ENCODE measurements at regions not wholly inside any gene's neighbourhood (a gene's known extent, or its start where the extent isn't known, plus 50 kb on each side); places are given as distances from the start of the nearest gene placed in this dataset.
A peak's percentile ranks its signal among the peaks of the same experiment; 100 is the strongest.

GRCh38 chr15:80308002-80308401, 56.0 kb upstream of the CTXND1 start:
- DNase-seq (ENCODE audit: low spot score) = no peak

DNA sequence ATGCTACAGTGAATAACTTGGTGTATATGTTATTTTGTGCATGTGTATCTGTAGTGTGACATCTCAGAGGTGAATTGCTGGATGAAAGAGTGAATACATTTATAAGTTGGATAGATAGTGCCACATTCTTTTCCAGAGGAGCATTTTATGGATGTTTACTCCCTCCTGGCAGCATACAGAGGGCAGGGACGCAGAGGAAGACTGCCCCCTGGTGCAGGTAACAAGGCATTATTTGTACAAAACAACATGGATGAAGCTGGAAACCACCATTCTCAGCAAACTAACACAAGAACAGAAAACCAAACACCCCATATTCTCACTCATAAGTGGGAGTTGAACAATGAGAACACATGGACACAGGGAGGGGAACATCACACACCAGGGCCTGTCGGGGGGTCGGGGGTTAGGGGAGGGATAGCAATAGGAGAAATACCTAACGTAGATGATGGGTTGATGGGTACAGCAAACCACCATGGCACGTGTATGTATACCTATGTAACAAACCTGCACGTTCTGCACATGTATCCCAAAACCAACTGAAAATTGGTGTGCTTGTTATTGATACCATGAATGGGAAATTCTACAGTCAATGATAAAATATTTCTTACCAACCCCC, 57.9 kb upstream of the CTXND1 start:
- DNase-seq (ENCODE audit: low spot score) = no peak

DNA sequence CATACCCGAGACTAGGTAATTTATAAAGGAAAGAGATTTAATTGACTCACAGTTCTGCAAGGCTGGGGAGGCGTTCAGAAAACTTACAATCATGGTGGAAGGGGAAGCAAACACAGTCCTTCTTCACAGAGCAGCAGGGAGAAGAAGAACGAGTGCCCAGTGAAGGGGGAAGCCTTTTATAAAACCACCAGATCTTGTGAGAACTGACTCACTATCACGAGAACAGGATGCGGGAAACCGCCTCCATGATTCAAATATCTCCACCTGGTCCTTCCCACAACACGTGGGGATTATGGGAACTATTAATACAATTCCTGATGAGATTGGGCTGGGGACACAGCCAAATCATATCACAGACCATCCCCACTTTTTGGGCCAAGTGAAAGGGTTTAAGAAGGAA, 58.8 kb upstream of the CTXND1 start:
- no peak for DNase-seq (ENCODE audit: low spot score)

DNA sequence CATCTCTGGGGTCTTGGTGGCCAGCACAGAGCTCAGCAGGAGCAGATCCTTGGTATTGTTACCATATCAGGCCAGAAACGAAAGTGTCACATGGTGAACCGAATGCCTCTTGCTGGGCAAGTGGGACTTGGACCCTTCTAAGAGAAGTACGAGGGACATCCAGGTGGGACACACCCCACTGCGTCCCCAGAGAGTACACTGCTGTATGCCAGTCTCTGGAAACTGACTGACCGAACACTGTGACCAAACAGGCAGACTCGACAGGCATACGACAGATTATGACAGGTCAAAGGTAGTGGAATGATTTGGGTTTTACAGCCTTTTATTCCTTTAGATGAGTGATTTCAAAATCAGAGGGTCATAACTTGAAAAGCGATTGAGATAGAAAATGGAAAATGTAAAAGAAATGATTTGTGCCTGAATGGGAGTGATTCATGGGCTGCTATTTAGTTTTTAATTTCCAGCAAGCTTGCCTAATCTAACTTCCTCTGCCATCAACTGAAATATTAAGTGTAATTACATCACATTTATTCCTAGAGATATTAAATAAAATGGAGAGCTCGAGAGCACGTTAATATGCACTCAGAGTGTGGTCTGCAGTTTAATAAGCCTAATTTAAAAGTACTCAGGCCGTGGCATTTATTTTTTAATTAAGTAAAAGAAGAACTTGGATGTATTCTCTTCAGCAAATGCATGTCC, 63.4 kb upstream of the CTXND1 start:
- DNase-seq (ENCODE audit: low spot score) = no peak

- DNase-seq (ENCODE audit: low spot score) = no peak
Measured at GRCh38 chr15:80317389-80318182, 65.6 kb upstream of the CTXND1 start.

DNA sequence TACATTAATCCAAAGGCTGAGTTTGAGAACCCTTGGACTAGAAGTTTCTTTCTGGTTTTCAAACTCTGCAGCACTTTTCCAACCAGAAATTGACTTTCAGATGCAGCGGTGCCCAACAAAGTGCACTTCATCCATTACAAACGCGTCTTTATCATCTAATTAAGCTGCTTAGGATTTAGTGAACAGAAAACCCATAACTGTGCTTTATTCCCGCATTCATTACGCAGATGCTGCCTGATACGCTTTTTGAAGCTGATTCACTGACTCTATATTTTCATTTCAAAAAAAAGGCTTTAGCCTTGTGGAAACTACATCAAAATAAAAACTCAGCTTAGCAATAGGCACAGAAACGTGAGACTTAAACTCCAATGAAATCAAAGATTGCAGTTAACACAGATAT, 69.8 kb upstream of the CTXND1 start:
- no peak for DNase-seq (ENCODE audit: low spot score)

DNA sequence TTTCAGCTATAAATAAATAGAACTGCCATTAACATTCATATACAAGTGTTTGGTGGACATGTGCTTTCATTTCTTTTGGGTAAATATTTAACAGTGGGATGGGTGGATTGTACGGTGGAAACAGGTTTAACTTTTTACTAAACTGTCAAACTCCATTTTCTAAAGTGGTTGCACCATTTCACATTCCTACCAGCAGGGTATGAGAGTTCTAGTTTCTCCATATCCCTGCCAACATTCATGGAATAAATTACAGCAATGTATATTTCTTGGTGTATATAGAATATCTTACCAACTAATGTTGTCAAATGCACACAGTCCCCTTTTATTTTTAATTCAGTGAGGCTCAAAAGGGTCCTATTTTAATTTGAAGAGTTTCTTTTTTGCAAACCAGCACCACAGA, 71.3 kb upstream of the CTXND1 start:
- DNase-seq (ENCODE audit: low spot score) = no peak

- no peak for DNase-seq (ENCODE audit: low spot score)
Measured at GRCh38 chr15:80324545-80325080, 72.6 kb upstream of the CTXND1 start.

GRCh38 chr15:80325206-80325605, 73.2 kb upstream of the CTXND1 start:
- DNase-seq (ENCODE audit: low spot score) = no peak

GRCh38 chr15:80326270-80326669, 74.3 kb upstream of the CTXND1 start:
- DNase-seq (ENCODE audit: low spot score) = no peak

DNA sequence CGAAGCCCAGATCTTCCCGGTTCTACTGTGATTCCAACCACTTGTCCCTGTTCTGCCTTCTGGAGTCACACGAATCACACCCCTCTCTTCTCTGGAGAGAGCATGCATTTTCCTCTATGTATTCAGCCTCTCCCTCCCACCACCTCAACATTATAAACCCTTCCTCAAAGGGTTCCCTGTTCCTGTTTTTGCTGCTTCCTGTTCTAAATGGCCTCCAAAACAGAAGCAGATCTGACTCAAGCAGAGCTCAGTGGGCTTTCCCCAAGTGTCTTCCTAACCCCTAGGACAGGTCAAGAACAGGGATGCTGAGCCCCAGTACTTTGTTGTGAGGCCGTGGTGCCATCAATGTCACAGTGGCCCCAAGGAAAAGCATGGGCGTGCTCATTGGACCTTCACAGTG, 75.7 kb upstream of the ARNT2 start:
- DNase-seq (ENCODE audit: low spot score) = no peak

GRCh38 chr15:80331886-80332406, 72.2 kb upstream of the ARNT2 start:
- DNase-seq (ENCODE audit: low spot score) = no peak

- DNase-seq (ENCODE audit: low spot score) = no peak
Measured at GRCh38 chr15:80333261-80333660, 70.9 kb upstream of the ARNT2 start.

DNA sequence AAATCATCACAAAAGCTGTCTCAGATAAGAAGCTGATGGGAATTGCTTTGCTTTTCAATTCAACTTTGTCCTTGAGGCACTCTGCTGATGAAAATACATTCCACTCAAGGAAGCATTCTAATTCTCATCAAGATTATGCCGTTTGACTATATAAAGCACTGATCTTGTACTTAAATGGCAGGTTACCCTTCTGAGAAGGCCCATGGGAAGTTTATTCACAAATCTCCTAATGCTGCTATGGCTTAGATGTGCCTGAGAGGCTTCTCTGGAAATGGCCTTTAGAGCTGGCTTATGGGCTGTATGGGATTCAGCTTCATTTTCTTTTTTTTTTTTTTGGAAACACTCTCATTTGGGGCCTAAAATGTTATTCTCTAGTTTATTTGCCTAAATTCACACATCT, 69.7 kb upstream of the ARNT2 start:
- no peak for DNase-seq (ENCODE audit: low spot score)

GRCh38 chr15:80339601-80340000, 64.6 kb upstream of the ARNT2 start:
- no peak for DNase-seq (ENCODE audit: low spot score)

GRCh38 chr15:80342148-80342547, 62.0 kb upstream of the ARNT2 start:
- no peak for DNase-seq (ENCODE audit: low spot score)

DNA sequence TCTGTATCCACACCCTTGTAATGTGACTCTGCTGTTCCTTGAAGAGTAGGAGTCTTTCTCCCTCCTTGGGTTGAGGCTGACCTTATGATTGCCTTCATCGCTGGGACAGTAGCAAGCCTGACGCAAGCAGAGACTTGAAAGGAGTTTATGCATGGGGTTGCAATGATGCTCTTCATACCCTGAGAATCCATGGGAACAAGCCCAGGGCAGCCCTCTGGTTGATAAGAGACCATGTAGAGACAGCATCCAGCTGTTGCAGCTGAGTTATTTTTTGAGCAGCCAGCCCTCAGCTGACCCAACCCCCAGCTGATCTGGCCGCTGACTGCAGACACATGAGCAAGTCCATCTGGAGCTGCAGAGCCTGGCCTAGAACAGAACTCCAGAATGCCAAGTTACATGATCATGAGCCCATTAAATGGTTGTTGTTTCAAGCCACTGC, 60.6 kb upstream of the ARNT2 start:
- peak; percentile 69 for DNase-seq (ENCODE audit: low spot score)

DNA sequence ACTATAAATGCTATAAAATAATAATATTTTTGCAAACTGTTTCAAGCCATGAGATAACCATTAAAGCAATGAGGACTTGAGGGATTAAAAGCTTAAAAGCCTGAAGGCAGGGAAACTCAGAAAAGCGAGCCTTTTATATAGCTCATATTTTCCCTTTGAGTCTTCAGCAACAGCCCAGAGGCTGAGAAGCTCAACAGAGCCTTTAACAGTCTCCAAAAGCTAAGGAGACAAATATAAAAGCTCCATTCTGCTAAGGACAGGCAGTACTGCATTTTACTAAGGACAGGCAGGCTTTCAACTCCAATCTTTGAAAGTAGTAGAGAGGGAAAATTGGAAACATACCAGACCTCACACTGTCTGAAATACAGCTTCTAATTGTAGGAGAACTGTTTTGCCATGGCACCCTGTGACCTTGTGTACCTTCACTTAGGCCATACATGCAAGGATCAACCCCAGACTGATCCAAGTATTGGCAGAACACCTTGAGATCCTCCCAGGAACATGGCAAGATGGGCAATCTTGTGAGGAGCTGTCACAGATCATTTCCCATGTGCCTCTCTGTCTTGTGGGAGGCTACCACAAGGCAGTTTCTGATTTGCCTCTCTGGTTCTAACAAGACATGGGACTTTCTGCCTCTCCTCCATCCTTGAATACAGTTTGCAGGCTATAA, 53.1 kb upstream of the ARNT2 start:
- no peak for DNase-seq (ENCODE audit: low spot score)
